HG02642 (cell line): ENCODE measurements at regions not wholly inside any gene's neighbourhood (a gene's known extent, or its start where the extent isn't known, plus 50 kb on each side); places are given as distances from the start of the nearest gene placed in this dataset.
"Not testable (repeated sequence)": the region's sequence is repeated elsewhere in the genome, so short reads cannot be mapped to it uniquely, and the experiment has no call there.

Experiments
- ATAC-seq: cut with Tn5 transposase; IDR thresholded peaks from one replicate; pipeline ENCODE4 v1.9.1; 2021; ENCODE audit warnings: mild to moderate bottlenecking; ENCODE audit not compliant: unreplicated experiment, poor library complexity

GRCh38 chr6:54541541-54541940 lies 233.3 kb downstream of the TINAG start:
- no peak for ATAC-seq

GRCh38 chr6:54559136-54559535 lies 250.9 kb downstream of the TINAG start:
- no peak for ATAC-seq

GRCh38 chr6:54564188-54564587 lies 255.9 kb downstream of the TINAG start:
- ATAC-seq = not testable (repeated sequence)

GRCh38 chr6:54574671-54575070 lies 266.4 kb downstream of the TINAG start:
- no peak for ATAC-seq

GRCh38 chr6:54578261-54578660 lies 268.3 kb upstream of the FAM83B start:
- ATAC-seq = no peak

GRCh38 chr6:54579011-54579410 lies 267.6 kb upstream of the FAM83B start:
- ATAC-seq = no peak

GRCh38 chr6:54586251-54586650 lies 260.3 kb upstream of the FAM83B start:
- ATAC-seq = no peak

- no peak for ATAC-seq
Measured at GRCh38 chr6:54587277-54587676, 259.3 kb upstream of the FAM83B start.

- ATAC-seq = no peak
Measured at GRCh38 chr6:54588176-54588575, 258.4 kb upstream of the FAM83B start.

- ATAC-seq = no peak
Measured at GRCh38 chr6:54595844-54596243, 250.7 kb upstream of the FAM83B start.

GRCh38 chr6:54598787-54599313 lies 247.7 kb upstream of the FAM83B start:
- ATAC-seq = no peak

- ATAC-seq = no peak
Measured at GRCh38 chr6:54601600-54602300, 244.8 kb upstream of the FAM83B start.

GRCh38 chr6:54602591-54602990 lies 244.0 kb upstream of the FAM83B start:
- no peak for ATAC-seq

- no peak for ATAC-seq
Measured at GRCh38 chr6:54609981-54610380, 236.6 kb upstream of the FAM83B start.

- no peak for ATAC-seq
Measured at GRCh38 chr6:54613596-54613995, 233.0 kb upstream of the FAM83B start.

GRCh38 chr6:54614499-54615195 lies 231.9 kb upstream of the FAM83B start:
- ATAC-seq = no peak

- no peak for ATAC-seq
Measured at GRCh38 chr6:54617730-54618129, 228.8 kb upstream of the FAM83B start.

GRCh38 chr6:54618572-54618971 lies 228.0 kb upstream of the FAM83B start:
- no peak for ATAC-seq

GRCh38 chr6:54619102-54619501 lies 227.5 kb upstream of the FAM83B start:
- ATAC-seq = no peak

GRCh38 chr6:54621285-54621684 lies 225.3 kb upstream of the FAM83B start:
- ATAC-seq = peak; percentile 86

GRCh38 chr6:54624216-54624615 lies 222.4 kb upstream of the FAM83B start:
- ATAC-seq = no peak

- no peak for ATAC-seq
Measured at GRCh38 chr6:54624779-54625178, 221.8 kb upstream of the FAM83B start.
